ENCODE measurements at regions not wholly inside any gene's neighbourhood (a gene's known extent, or its start where the extent isn't known, plus 50 kb on each side); places are given as distances from the start of the nearest gene placed in this dataset.

GRCh38 chr12:78431931-78432330 is 432.6 kb upstream of the SYT1 start:
- Histone ChIP-seq H3K9me3 (ENCODE audit: low read depth) (no peaks in the 10 kb centered on the region), H3K27me3 (no peaks in the 10 kb centered on the region), H3K79me2 (no peaks in the 10 kb centered on the region), H3K4me2 (no peak overlapping the region), H3K36me3 (replicated peaks; ENCODE audit: insufficient read depth, low read depth) (no peaks in the 10 kb centered on the region), H3K27ac (no peak overlapping the region), H4K20me1 (ENCODE audit: insufficient read depth, poor library complexity, severe bottlenecking) (no peaks in the 10 kb centered on the region), H3K4me1 (ENCODE audit: insufficient read depth) (no peaks in the 10 kb centered on the region), H3K4me3 (no peak overlapping the region), H2AFZ (no peak overlapping the region), H3K9me2 (replicated peaks; ENCODE audit: insufficient read depth) (no peaks in the 10 kb centered on the region)
- no peak for DNase-seq (ENCODE audit: low spot score)
- no peak for TF ChIP-seq EZH2phosphoT487 (IDR thresholded peaks at IDR 0.05; ENCODE audit: low read depth, severe bottlenecking, unreplicated experiment)

- no peak overlapping the region for H3K4me3 ChIP-seq
- H3K4me2 ChIP-seq = no peak overlapping the region
- H3K79me2 ChIP-seq = no peaks in the 10 kb centered on the region
- H3K27me3 ChIP-seq = no peaks in the 10 kb centered on the region
- WGBS (ENCODE audit: low lambda C conversion rate, missing lambda C conversion rate) = 89% methylated on average over 5 of the region's 5 CpGs
- no peak overlapping the region for H3K27ac ChIP-seq
- H4K20me1 ChIP-seq (ENCODE audit: insufficient read depth, poor library complexity, severe bottlenecking) = no peaks in the 10 kb centered on the region
- no peaks in the 10 kb centered on the region for H3K9me2 ChIP-seq (replicated peaks; ENCODE audit: insufficient read depth)
- H2AFZ ChIP-seq = no peak overlapping the region
- H3K9me3 ChIP-seq (ENCODE audit: low read depth) = no peaks in the 10 kb centered on the region
- H3K4me1 ChIP-seq (ENCODE audit: insufficient read depth) = no peaks in the 10 kb centered on the region
- DNase-seq (ENCODE audit: low spot score) = no peak
- TF ChIP-seq EZH2 (IDR thresholded peaks at IDR 0.05; ENCODE audit: borderline replicate concordance) (no peak), CTCF (IDR thresholded peaks at IDR 0.05; ENCODE audit: poor library complexity) (no peak), EZH2phosphoT487 (IDR thresholded peaks at IDR 0.05; ENCODE audit: low read depth, severe bottlenecking, unreplicated experiment) (no peak)
- no peaks in the 10 kb centered on the region for H3K36me3 ChIP-seq (replicated peaks; ENCODE audit: insufficient read depth, low read depth)
These were observed 424.9 kb upstream of the SYT1 start for GRCh38 chr12:78439666-78440065.

- H3K27me3 ChIP-seq = no peaks in the 10 kb centered on the region
- WGBS (ENCODE audit: low lambda C conversion rate, missing lambda C conversion rate) = 76% methylated on average over 3 of the region's 3 CpGs
- no peaks in the 10 kb centered on the region for H3K9me2 ChIP-seq (replicated peaks; ENCODE audit: insufficient read depth)
- H3K36me3 ChIP-seq (replicated peaks; ENCODE audit: insufficient read depth, low read depth) = no peaks in the 10 kb centered on the region
- H2AFZ ChIP-seq = no peak overlapping the region
- no peaks in the 10 kb centered on the region for H4K20me1 ChIP-seq (ENCODE audit: insufficient read depth, poor library complexity, severe bottlenecking)
- H3K27ac ChIP-seq = no peak overlapping the region
- no peak overlapping the region for H3K4me3 ChIP-seq
- H3K79me2 ChIP-seq = no peaks in the 10 kb centered on the region
- DNase-seq (ENCODE audit: low spot score) = no peak
- TF ChIP-seq EZH2 (IDR thresholded peaks at IDR 0.05; ENCODE audit: borderline replicate concordance) (no peak), EZH2phosphoT487 (IDR thresholded peaks at IDR 0.05; ENCODE audit: low read depth, severe bottlenecking, unreplicated experiment) (no peak), CTCF (IDR thresholded peaks at IDR 0.05; ENCODE audit: poor library complexity) (no peak)
- H3K9me3 ChIP-seq (ENCODE audit: low read depth) = no peaks in the 10 kb centered on the region
- H3K4me2 ChIP-seq = no peak overlapping the region
- H3K4me1 ChIP-seq (ENCODE audit: insufficient read depth) = no peaks in the 10 kb centered on the region
These were observed 422.7 kb upstream of the SYT1 start for GRCh38 chr12:78441737-78442453.

- Histone ChIP-seq H3K4me1 (ENCODE audit: insufficient read depth) (no peaks in the 10 kb centered on the region), H3K4me3 (no peak overlapping the region), H3K9me3 (ENCODE audit: low read depth) (no peaks in the 10 kb centered on the region), H4K20me1 (ENCODE audit: insufficient read depth, poor library complexity, severe bottlenecking) (no peaks in the 10 kb centered on the region), H3K36me3 (replicated peaks; ENCODE audit: insufficient read depth, low read depth) (no peaks in the 10 kb centered on the region), H2AFZ (no peak overlapping the region), H3K9me2 (replicated peaks; ENCODE audit: insufficient read depth) (no peaks in the 10 kb centered on the region), H3K27ac (no peak overlapping the region), H3K79me2 (no peaks in the 10 kb centered on the region), H3K27me3 (no peaks in the 10 kb centered on the region), H3K4me2 (no peak overlapping the region)
- 22% methylated on average over 1 of the region's 1 CpG for WGBS (ENCODE audit: low lambda C conversion rate, missing lambda C conversion rate)
- TF ChIP-seq EZH2phosphoT487 (IDR thresholded peaks at IDR 0.05; ENCODE audit: low read depth, severe bottlenecking, unreplicated experiment) (no peak), EZH2 (IDR thresholded peaks at IDR 0.05; ENCODE audit: borderline replicate concordance) (no peak), CTCF (IDR thresholded peaks at IDR 0.05; ENCODE audit: poor library complexity) (no peak)
- no peak for DNase-seq (ENCODE audit: low spot score)
These were observed 422.1 kb upstream of the SYT1 start for GRCh38 chr12:78442454-78442801.

All from hepatocyte (in vitro differentiated cells).